ENCODE measurements at regions not wholly inside any gene's neighbourhood (a gene's known extent, or its start where the extent isn't known, plus 50 kb on each side); places are given as distances from the start of the nearest gene placed in this dataset.

- TF ChIP-seq ZNF615 (CRISPR knock-in tag; IDR thresholded peaks at IDR 0.05; ENCODE audit: borderline replicate concordance) (no peak), NFE2L2 (IDR thresholded peaks at IDR 0.05; ENCODE audit: low read length) (no peak), ZNF781 (CRISPR knock-in tag; IDR thresholded peaks at IDR 0.05; ENCODE audit: borderline replicate concordance, not compliant biosample characterization) (no peak), DMAP1 (CRISPR knock-in tag; IDR thresholded peaks at IDR 0.05) (peak; percentile 44; the same call in 1 of the 2 replicates), HNRNPL (IDR thresholded peaks at IDR 0.05; ENCODE audit: low read depth, low read length) (no peak), MXD4 (CRISPR knock-in tag; IDR thresholded peaks at IDR 0.05) (peak; percentile 74; the same call in 1 of the 2 replicates), ZNF609 (CRISPR knock-in tag; IDR thresholded peaks at IDR 0.05; ENCODE audit: borderline replicate concordance) (no peak), ARID5B (CRISPR knock-in tag; IDR thresholded peaks at IDR 0.05) (peak; percentile 58), GATA4 (IDR thresholded peaks at IDR 0.05; ENCODE audit: borderline replicate concordance, low read depth) (no peak), KMT2A (CRISPR knock-in tag; IDR thresholded peaks at IDR 0.05) (peak; percentile 41; the same call in 1 of the 2 replicates), MIER2 (CRISPR knock-in tag; IDR thresholded peaks at IDR 0.05) (peak; percentile 63; the same call in 1 of the 2 replicates), ZNF770 (CRISPR knock-in tag; IDR thresholded peaks at IDR 0.05) (no peak), NFYB (CRISPR knock-in tag; IDR thresholded peaks at IDR 0.05) (0 out of 2 replicates have a peak, but pooled peaks have one; percentile 45), SNRNP70 (IDR thresholded peaks at IDR 0.05; ENCODE audit: low read depth, low read length) (no peak), ZNF121 (CRISPR knock-in tag; IDR thresholded peaks at IDR 0.05) (no peak), TGIF2 (CRISPR knock-in tag; IDR thresholded peaks at IDR 0.05) (no peak), CHCHD3 (CRISPR knock-in tag; IDR thresholded peaks at IDR 0.05) (no peak)
These were observed 73.5 kb upstream of the PRSS3 start (continued) for GRCh38 chr9:33721674-33722358.

Data from HepG2 (cell line).